22Rv1 (cell line): ENCODE measurements at regions not wholly inside any gene's neighbourhood (a gene's known extent, or its start where the extent isn't known, plus 50 kb on each side); places are given as distances from the start of the nearest gene placed in this dataset.

Source experiments
- ZFX ChIP-seq: fragments of 450-650 bp; IDR thresholded peaks from 2 replicates; pipeline ENCODE4 v1.6.1; 2017; ENCODE audit warnings: antibody characterized with exemption, borderline replicate concordance
- TF ChIP-seq, protein P1 (sequence below): fragments of 450-650 bp; IDR thresholded peaks from 2 replicates; pipeline ENCODE4 v1.5.1; 2017; ENCODE audit warnings: mild to moderate bottlenecking

DNA sequence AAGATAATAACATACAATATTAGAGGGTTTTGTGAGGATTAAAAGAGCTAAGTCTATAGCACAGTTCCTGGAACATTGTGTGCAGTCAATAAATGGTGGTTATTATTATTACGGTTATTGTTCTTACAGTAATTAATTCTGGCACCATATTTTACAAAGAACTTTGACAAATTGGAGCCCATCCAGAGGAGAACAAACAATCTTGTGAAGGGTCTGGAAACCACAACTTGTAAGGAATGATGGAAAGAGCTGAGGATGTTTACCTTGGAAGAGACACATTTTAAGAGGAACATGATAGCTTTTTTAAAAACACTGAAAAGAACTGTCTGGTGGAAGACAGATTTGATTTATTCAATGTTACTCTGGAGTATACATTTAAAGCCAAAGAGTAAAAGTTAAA lies 150.5 kb upstream of the KRR1 start:
- TF ChIP-seq, protein P1, sequence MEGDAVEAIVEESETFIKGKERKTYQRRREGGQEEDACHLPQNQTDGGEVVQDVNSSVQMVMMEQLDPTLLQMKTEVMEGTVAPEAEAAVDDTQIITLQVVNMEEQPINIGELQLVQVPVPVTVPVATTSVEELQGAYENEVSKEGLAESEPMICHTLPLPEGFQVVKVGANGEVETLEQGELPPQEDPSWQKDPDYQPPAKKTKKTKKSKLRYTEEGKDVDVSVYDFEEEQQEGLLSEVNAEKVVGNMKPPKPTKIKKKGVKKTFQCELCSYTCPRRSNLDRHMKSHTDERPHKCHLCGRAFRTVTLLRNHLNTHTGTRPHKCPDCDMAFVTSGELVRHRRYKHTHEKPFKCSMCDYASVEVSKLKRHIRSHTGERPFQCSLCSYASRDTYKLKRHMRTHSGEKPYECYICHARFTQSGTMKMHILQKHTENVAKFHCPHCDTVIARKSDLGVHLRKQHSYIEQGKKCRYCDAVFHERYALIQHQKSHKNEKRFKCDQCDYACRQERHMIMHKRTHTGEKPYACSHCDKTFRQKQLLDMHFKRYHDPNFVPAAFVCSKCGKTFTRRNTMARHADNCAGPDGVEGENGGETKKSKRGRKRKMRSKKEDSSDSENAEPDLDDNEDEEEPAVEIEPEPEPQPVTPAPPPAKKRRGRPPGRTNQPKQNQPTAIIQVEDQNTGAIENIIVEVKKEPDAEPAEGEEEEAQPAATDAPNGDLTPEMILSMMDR: no peak
- no peak for TF ChIP-seq ZFX
